ENCODE measurements at regions not wholly inside any gene's neighbourhood (a gene's known extent, or its start where the extent isn't known, plus 50 kb on each side); places are given as distances from the start of the nearest gene placed in this dataset.

DNA sequence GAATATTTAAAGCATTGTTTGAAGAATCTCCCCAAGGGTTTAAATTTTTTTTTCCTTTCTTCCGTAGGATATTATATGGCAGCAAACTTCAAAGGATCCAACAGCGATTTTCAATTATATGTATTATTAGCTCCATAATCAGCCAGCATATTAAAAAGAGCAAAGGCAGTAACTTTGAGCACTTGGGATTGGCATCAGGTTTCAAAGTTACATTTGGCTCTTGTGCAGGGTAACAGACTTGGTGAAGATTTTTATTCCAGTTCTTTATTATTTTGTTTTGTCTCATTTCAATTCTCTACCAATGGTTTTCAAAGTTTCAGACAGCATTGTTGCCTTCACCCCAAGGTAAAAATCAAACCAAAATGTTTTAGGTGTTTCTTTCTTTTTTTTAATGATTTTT, 116.7 kb upstream of the ZNF366 start:
- Histone ChIP-seq H3K27me3 (ENCODE audit: insufficient read depth) (no peaks in the 10 kb centered on the region), H3K9me2 (no peaks in the 10 kb centered on the region), H3K27ac (ENCODE audit: low read depth in 2 of 2, low read length in 1 of 2) (peak overlapping the region; percentile 55 to 82; a peak in 3 of 4 replicates), H4K20me1 (ENCODE audit: insufficient read depth) (no peaks in the 10 kb centered on the region), H3K4me2 (peak overlapping the region; percentile 52; the same call in 1 of the 2 replicates), H3F3A (replicated peaks; ENCODE audit: insufficient read depth) (peaks cover 16% of the 10 kb centered on the region), H2AFZ (ENCODE audit: low read depth) (peak overlapping the region; percentile 21; the same call in 1 of the 2 replicates), H3K9me3 (no peaks in the 10 kb centered on the region), H3K4me1 (ENCODE audit: control insufficient read depth in 1 of 2, insufficient read depth in 2 of 2, low read depth in 1 of 2, low read length in 1 of 2) (peaks cover 13 to 15% of the 10 kb centered on the region in 2 experiments; a peak in 3 of 4 replicates), H3K79me2 (ENCODE audit: insufficient read depth) (no peaks in the 10 kb centered on the region), H3K4me3 (ENCODE audit: low read depth in 2 of 2, low read length in 1 of 2) (no peak overlapping the region), H3K9ac (no peak overlapping the region), H3K36me3 (replicated peaks in 1 of 2; ENCODE audit: control insufficient read depth in 1 of 2, insufficient read depth in 2 of 2, low read length in 1 of 2) (no peaks in the 10 kb centered on the region)
- 70% methylated on average over 2 of the region's 2 CpGs for WGBS (ENCODE audit: low lambda C conversion rate)
- ChIA-PET CTCF (interaction anchor here (0.6 to 5.2 kb wide), 3 partner anchors 13 to 33 kb away, joined by 4 to 46 read pairs (median 8); no protein-coding TSS in a partner anchor), POLR2A (interaction anchor here (1.1 kb wide), 1 partner anchor 193 kb away, joined by 3 read pairs; no protein-coding TSS in a partner anchor)
- no peak for DNase-seq
- TF ChIP-seq, protein P1, sequence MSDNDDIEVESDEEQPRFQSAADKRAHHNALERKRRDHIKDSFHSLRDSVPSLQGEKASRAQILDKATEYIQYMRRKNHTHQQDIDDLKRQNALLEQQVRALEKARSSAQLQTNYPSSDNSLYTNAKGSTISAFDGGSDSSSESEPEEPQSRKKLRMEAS (IDR thresholded peaks at IDR 0.05; ENCODE audit: low read depth), result no peak
- TF ChIP-seq EP300 (IDR thresholded peaks at IDR 0.05; ENCODE audit: borderline replicate concordance in 1 of 2, low read depth in 1 of 2, low read length in 1 of 2), result no peak
- no peak for TF ChIP-seq MEF2A (IDR thresholded peaks at IDR 0.05; ENCODE audit: borderline replicate concordance, low read depth)
- TF ChIP-seq EZH2phosphoT487 (IDR thresholded peaks at IDR 0.05; ENCODE audit: borderline replicate concordance, low read depth), result no peak
- no peak for TF ChIP-seq TAF1 (IDR thresholded peaks at IDR 0.05; ENCODE audit: borderline replicate concordance, low read depth, low read length)
- TF ChIP-seq, protein P2, sequence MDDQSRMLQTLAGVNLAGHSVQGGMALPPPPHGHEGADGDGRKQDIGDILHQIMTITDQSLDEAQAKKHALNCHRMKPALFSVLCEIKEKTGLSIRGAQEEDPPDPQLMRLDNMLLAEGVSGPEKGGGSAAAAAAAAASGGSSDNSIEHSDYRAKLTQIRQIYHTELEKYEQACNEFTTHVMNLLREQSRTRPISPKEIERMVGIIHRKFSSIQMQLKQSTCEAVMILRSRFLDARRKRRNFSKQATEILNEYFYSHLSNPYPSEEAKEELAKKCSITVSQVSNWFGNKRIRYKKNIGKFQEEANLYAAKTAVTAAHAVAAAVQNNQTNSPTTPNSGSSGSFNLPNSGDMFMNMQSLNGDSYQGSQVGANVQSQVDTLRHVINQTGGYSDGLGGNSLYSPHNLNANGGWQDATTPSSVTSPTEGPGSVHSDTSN (IDR thresholded peaks at IDR 0.05), result no peak
- TF ChIP-seq, protein P3, sequence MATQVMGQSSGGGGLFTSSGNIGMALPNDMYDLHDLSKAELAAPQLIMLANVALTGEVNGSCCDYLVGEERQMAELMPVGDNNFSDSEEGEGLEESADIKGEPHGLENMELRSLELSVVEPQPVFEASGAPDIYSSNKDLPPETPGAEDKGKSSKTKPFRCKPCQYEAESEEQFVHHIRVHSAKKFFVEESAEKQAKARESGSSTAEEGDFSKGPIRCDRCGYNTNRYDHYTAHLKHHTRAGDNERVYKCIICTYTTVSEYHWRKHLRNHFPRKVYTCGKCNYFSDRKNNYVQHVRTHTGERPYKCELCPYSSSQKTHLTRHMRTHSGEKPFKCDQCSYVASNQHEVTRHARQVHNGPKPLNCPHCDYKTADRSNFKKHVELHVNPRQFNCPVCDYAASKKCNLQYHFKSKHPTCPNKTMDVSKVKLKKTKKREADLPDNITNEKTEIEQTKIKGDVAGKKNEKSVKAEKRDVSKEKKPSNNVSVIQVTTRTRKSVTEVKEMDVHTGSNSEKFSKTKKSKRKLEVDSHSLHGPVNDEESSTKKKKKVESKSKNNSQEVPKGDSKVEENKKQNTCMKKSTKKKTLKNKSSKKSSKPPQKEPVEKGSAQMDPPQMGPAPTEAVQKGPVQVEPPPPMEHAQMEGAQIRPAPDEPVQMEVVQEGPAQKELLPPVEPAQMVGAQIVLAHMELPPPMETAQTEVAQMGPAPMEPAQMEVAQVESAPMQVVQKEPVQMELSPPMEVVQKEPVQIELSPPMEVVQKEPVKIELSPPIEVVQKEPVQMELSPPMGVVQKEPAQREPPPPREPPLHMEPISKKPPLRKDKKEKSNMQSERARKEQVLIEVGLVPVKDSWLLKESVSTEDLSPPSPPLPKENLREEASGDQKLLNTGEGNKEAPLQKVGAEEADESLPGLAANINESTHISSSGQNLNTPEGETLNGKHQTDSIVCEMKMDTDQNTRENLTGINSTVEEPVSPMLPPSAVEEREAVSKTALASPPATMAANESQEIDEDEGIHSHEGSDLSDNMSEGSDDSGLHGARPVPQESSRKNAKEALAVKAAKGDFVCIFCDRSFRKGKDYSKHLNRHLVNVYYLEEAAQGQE (IDR thresholded peaks at IDR 0.05; ENCODE audit: low read depth, low read length), result no peak
- TF ChIP-seq RCOR1 (IDR thresholded peaks at IDR 0.05; ENCODE audit: low read length), result no peak
- TF ChIP-seq GABPA (IDR thresholded peaks at IDR 0.05; ENCODE audit: low read depth), result no peak
- TF ChIP-seq GATA2 (CRISPR knock-in tag; IDR thresholded peaks at IDR 0.05), result no peak
- TF ChIP-seq RXRA (IDR thresholded peaks at IDR 0.05; ENCODE audit: borderline replicate concordance, low read depth), result no peak
- no peak for TF ChIP-seq RAD21 (IDR thresholded peaks at IDR 0.05; ENCODE audit: low read length)
- TF ChIP-seq, protein P4, sequence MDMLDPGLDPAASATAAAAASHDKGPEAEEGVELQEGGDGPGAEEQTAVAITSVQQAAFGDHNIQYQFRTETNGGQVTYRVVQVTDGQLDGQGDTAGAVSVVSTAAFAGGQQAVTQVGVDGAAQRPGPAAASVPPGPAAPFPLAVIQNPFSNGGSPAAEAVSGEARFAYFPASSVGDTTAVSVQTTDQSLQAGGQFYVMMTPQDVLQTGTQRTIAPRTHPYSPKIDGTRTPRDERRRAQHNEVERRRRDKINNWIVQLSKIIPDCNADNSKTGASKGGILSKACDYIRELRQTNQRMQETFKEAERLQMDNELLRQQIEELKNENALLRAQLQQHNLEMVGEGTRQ (IDR thresholded peaks at IDR 0.05; ENCODE audit: borderline replicate concordance, low read depth, low read length), result no peak
- no peak for TF ChIP-seq FOXJ3 (CRISPR knock-in tag; IDR thresholded peaks at IDR 0.05)
- no peak for TF ChIP-seq SIN3A (IDR thresholded peaks at IDR 0.05; ENCODE audit: borderline replicate concordance, low read depth, low read length)
- no peak for TF ChIP-seq NRF1 (IDR thresholded peaks at IDR 0.05; ENCODE audit: low read depth, low read length)
- no peak for TF ChIP-seq CHD2 (IDR thresholded peaks at IDR 0.05; ENCODE audit: low read length, partially characterized antibody)
- no peak for TF ChIP-seq TEAD4 (IDR thresholded peaks at IDR 0.05; ENCODE audit: borderline replicate concordance, insufficient read depth)
